ENCODE measurements at regions not wholly inside any gene's neighbourhood (a gene's known extent, or its start where the extent isn't known, plus 50 kb on each side); places are given as distances from the start of the nearest gene placed in this dataset.
"Not testable (repeated sequence)": the region's sequence is repeated elsewhere in the genome, so short reads cannot be mapped to it uniquely, and the experiment has no call there.

DNA sequence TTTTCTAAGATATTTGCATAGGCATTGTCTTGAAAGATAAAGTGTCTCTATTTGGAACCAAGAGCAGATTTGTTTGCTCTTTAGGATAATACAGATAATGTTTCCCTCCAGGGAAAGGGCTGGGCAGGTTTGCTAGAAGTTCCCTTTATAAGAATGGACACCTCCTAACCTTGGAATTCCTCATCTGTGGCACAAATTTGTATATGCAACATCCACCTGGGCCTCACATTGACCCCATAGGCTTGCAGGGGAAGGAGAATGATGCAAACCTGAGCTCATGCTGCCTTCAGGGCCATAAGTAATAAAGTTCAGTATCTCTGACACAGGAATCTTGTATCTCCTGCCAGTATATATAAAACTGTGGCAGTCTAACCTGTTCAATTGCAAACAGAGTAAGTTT, 508.4 kb upstream of the MIR17HG start:
- no peak for DNase-seq
- intact Hi-C loops (cut with DNase I): no loop called here
- no peak for ATAC-seq (ENCODE audit: poor library complexity)

DNA sequence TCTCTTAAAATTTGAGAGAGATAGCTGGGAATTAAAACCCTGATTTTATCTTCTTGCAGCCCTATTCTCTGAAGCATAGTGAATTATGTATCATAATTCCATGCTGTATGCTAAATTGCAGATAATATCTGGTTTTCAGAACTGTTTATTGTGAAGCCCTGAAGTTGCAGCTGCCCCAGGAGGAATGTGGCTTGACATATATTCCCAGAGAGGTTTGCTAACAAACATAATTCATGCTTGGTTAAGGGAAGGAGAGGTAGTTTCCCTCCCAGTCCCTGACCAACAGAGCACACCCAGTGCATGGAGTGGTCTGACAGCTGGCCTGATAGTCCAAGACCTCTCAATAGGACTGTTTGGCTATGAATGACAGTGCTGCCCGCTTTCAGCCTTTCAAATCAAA, 500.6 kb upstream of the MIR17HG start:
- intact Hi-C loops (cut with DNase I): no loop called here
- no peak for DNase-seq
- ATAC-seq (ENCODE audit: poor library complexity): no peak

DNA sequence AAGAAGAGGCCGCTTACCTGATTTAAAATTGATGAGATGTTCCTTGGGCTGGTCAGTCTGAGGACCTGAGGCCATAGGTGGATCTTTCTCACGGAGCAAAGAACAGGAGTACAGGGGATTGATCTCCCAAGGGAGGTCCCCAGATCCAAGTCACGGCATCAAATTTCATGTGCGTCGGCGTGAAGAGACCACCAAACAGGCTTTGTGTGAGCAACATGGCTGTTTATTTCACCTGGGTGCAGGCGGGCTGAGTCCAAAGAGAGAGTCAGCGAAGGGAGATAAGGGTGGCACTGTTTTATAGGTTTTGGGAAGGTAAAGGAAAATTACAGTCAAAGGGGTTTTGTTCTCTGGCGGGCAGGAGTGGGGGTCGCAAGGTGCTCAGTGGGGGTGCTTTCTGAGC, 493.8 kb upstream of the MIR17HG start:
- intact Hi-C loops (cut with DNase I); ATAC-seq (ENCODE audit: poor library complexity); DNase-seq: not testable (repeated sequence)

DNA sequence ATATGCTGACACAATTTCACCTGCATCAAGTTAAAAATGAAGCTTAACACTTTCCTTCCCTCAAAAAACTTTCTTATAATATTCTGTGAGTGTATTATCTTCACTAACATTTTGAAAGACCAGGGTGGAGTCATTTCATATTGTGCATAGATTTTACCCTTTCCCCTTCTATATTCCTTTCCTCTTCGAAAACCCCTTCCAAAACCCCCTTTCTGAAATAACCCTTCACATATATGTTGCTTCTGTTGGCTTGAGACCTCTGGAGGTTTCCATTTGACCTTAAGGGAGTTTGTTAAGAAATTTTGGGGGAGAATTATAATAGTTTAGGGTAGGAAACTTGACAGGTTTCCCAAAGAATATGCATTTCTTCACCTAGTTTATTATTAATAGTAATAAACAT, 489.6 kb upstream of the MIR17HG start:
- ATAC-seq (ENCODE audit: poor library complexity) (no peak), DNase-seq (no peak)

DNA sequence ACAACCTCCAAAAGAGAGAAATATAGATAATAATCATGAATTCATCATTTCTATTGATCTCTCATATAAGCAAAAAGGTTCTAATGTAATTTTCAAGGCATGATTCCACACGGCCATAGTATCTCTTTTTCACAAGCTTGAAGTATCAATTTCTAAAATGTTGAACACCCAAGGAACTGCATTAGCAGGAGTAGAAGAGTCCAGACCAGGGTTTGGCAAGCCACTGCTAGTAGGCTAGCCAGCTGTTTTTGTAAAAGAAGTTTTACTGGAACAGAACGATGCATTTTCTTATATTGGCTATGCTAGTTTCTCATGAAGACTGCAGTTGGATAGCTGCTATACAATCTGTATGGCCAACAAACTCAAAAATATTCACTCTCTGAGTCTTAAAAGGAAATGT, 481.5 kb upstream of the MIR17HG start:
- intact Hi-C loops (cut with DNase I): no loop called here
- ATAC-seq (ENCODE audit: poor library complexity) (no peak), DNase-seq (no peak)

More for the DNA sequence above, 489.6 kb upstream of the MIR17HG start:
- intact Hi-C loops (cut with DNase I): no loop called here

DNA sequence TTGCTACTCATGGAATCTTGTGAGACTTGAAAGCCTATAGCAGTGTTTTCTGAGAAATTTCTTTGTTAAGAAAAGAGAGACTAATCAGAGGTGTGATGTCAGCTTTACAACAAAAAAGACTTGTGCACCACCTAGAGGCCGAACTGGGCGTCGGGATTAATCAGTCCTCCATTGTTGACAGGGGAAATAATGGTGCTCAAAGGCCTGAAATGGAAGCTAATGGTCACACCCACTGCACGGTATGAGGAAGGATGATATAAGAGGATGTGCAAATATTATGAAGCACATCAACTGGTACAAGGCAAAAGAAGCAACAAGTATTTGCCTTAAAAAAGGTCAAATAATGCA, 480.2 kb upstream of the MIR17HG start:
- DNase-seq: peak; percentile 72
- intact Hi-C loops (cut with DNase I): no loop called here
- peak; percentile 92 for ATAC-seq (ENCODE audit: poor library complexity)

DNA sequence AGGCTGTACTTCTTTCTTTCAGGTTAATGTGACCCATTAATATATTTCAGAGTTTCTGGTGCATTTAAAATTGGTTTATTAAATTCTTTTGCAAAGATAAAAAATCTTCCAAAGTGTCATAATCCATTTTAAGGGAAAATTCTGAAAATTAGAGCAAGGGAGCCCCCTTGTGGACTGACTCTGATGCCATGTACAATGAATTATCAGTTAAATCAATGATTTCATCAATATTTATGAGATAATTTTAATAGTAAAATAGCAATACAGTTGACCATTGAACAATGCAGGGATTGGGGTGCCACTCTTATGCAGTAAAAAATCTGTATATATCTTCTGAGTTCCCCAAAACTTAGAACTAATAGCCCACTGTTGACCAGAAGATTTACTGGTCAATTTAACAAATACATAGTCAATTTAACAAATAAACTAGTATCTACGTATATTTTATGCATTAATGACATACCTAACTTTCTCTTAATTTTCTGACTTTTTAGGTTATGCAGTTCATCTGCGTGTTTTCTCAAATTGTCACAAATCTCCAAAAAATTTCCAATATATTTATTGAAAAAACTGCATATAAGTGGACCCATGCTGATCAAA, 479.1 kb upstream of the MIR17HG start:
- ATAC-seq (ENCODE audit: poor library complexity) (no peak), DNase-seq (no peak)
- intact Hi-C loops (cut with DNase I): no loop called here

DNA sequence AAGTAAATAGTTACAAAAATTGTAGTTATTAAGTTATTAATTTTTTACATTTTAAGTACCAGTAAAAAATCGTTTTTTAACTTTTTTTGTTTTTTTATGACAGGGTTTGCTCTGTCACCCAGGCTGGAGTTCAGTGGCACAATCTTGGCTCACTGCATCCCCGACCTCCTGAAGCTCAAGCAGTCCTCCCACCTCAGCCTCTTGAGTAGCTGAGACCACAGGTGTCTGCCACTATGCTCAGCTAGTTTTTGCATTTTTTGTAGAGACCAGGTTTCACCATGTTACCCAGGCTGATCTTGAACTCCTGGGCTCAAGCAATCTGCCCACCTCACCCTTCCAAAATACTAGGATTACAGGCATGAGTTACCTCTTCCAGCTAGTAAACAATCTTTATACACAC, 477.9 kb upstream of the MIR17HG start:
- DNase-seq (no peak), ATAC-seq (ENCODE audit: poor library complexity) (no peak)
- intact Hi-C loops (cut with DNase I): no loop called here

DNA sequence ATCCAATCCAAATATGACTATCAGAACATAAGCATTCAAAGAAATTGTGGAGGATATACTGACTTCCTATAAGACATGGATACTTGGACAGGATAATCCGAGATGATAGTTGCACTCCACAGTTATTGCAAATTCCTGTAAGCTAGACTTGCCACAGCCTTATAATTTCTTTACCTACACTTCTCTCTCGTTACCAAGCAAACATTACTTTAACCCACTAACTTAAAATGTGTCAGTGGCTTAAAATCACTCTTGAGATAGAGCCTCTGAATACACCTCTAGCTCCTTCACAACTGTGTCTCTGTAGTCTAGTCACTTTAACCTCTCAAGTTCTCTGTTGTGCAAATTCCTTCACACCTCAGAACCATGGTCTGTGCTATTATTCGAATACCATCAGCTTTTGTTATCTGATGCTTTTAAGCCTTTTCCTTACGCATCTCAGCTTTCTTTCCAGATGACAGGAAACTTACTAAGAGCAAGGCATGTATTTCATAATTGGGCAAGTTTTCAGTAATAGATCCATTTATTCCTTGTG, 474.9 kb upstream of the MIR17HG start:
- intact Hi-C loops (cut with DNase I): no loop called here
- DNase-seq: no peak
- no peak for ATAC-seq (ENCODE audit: poor library complexity)

DNA sequence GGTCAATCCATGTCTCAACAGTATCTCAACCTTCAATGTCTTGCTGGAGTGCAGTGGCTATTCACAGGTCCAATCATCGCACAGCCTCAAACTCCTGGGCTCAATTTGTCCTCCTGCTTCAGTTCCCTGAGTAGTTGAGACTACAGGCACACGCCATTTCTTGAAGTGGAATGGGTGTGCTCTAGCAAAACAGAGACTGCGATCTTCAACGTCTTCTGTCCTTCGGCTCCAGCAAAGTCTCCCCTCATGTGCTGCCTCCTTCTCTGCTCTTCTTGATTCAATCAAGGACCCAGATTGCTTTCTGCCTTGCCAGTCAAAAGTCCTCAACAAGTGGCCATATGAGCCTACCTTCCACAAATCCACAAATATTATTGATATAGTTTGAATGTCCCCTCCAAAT, 466.7 kb upstream of the MIR17HG start:
- intact Hi-C loops (cut with DNase I): no loop called here
- no peak for DNase-seq
- ATAC-seq (ENCODE audit: poor library complexity): no peak

DNA sequence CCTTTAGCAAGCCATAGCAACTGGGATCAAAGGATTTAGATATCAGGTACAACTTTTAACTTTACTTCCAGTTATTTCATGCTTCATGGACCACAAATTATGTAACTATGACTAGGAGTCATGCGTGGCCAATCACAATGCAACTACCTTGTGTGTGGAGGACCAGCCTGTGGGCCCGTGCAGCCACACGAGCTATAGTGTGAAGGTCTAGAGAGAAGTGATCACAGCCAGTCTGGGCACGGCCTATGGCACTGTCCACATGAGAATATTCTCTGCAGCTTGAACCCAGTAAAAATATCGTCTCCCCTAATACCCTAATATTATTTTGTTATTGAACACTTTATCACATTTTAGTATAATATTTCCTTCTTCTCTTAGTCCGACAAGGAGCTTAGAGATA, 464.9 kb upstream of the MIR17HG start:
- intact Hi-C loops (cut with DNase I): no loop called here
- DNase-seq: no peak
- ATAC-seq (ENCODE audit: poor library complexity): no peak

DNA sequence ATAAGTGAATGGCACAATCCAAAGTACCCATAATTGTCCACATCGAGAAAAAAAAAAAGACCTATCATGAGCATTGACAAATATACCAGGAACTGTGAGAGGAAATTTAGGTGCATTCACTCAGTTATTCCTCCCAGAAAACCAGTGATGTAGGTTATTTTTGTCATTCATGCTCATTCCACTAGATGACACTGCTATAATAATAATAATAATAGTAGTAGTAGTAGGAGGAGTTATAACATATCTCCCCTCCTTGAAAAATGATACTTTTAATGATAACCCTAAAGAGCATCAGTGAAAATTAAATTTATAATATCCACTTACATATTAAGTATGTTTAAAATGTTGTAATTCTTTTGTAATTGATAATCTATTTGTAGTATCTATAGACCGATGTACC, 463.9 kb upstream of the MIR17HG start:
- ATAC-seq (ENCODE audit: poor library complexity): no peak
- intact Hi-C loops (cut with DNase I): no loop called here
- DNase-seq: no peak

DNA sequence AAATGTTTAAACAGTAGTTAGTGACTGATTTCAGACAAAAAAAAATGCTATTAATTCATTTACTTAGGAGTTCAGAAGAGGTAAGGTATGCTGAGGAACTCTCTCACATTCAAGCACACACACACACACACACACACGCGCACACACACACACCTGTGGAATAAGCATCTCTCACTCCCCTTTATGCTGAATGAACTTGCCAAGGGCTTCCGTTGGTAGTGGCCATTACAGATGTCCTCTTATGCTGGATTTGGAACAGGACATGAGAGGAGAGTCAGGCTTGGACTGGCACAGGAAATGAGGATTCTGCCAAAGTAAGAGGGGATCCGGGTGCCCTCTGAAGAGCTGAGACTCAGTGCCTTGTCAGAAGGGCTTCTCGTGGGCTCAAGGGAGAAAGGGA, 463.4 kb upstream of the MIR17HG start:
- ATAC-seq (ENCODE audit: poor library complexity) (no peak), DNase-seq (no peak)
- intact Hi-C loops (cut with DNase I): no loop called here

DNA sequence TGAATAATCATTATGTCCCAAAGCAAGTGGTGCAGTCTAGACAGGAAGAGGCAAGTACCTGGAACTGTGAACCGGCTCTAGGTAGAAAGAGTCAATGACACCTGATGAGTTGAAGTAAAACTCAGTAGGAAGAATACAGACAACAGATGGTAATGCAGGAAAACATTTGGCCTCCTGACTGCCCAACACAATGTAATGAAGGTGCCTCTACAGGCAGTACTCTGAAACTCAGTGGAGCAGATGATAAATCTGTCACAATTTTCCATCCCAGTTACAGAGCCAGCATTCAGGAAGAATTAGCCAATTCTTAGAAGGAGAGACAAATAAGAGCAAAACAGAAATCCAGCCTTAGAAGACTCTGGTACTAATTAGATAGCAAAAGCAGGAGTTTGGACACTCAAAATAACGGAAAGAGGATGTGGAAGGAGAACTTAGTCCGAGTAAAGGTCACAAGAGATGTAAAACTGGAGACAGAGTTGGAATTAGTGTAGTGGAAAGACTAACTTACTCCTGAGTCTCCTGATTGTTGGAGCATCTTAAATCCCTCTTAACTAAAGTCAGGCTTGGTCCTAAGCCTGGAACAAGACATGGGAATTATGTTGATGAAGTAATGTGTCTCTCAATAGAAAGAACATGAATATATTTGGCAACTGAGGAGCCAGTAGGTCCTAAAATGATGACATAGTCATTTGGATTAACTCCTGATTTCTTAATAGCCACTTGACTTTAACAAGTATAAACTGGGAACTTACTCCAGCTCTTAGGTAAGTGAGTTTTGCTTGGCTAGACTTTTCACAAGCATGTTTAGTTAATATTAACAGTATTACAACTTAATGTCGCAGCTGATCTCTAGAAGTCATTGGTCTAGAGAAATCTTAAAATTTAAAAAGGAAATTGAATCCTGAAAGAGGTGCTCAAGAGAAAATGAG, 457.3 kb upstream of the MIR17HG start:
- ATAC-seq (ENCODE audit: poor library complexity): no peak
- DNase-seq: no peak
- intact Hi-C loops (cut with DNase I): no loop called here

DNA sequence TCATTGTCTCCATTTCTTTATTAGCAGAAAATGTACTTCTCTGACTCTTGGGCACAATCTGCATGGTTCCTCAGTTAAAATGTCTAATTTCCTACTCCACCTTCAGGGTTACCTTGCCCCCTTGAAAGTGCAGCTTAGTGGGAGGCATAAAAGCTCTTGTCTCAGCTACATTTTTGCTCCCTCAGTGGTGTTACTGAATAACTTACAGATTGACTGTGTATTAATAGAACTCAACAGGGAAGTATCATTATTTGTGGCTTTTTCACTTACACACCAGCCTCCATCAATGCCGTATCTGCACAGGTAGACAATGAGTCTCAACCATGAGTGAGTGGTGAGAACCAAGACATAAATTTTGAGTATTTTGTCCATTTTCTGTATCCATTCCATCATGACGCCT, 456.2 kb upstream of the MIR17HG start:
- ATAC-seq (ENCODE audit: poor library complexity): no peak
- no peak for DNase-seq
- intact Hi-C loops (cut with DNase I): no loop called here

DNA sequence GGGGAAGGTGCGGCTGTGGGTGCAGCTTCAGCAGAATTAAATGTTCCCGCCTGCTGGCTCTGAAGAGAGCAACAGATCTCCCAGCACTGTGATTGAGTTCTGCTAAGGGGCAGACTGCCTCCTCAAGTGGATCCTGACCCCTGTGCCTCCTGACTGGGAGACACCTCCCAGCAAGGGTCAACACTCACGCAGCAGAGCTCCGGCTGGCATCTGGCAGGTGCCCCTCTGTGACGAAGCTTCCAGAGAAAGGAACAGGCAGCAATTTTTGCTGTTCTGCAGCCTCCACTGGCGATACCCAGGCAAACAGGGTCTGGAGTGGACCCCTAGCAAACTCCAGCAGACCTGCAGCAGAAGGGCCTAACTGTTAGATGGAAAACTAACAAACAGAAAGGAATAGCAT, 454.3 kb upstream of the MIR17HG start:
- DNase-seq; intact Hi-C loops (cut with DNase I); ATAC-seq (ENCODE audit: poor library complexity): not testable (repeated sequence)

DNA sequence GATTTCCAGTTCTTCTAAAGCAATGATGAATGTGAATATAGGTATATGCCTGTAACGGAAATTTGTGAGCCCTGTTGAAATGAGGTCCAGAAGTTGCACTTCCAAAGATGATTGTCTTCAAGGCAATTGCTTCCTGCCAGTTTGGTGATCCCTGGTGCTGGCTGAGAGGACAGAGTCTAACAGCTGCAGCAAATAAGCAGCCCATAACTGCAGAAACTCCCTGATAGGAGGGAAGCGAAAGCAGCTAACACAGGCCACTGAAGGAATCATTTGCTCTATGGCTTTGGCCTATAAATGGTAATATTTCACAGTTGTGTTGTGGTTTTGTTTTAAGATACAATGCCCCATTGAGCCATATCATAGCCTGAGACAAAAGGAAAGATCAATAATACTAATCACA, 451.5 kb upstream of the MIR17HG start:
- ATAC-seq (ENCODE audit: poor library complexity): no peak
- intact Hi-C loops (cut with DNase I): no loop called here
- no peak for DNase-seq

DNA sequence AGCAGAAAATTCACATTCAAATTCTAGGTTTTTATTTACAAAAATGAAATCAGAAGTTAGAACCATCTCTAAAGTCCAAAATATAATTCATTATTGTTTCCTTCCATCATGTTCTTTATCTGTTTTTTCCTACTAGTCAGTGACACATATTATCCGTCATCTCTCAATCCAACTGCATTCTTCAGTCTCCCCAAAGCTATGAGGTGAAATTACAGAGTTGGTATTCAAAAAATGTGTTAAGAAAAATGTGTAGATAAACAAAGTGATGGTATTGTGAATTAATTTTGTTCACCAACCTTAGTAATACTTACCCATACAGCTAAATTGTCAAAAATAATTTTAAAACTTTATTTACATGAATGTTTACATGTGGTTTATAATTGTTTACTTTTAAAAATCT, 448.7 kb upstream of the MIR17HG start:
- ATAC-seq (ENCODE audit: poor library complexity) (no peak), DNase-seq (no peak)
- intact Hi-C loops (cut with DNase I): no loop called here

DNA sequence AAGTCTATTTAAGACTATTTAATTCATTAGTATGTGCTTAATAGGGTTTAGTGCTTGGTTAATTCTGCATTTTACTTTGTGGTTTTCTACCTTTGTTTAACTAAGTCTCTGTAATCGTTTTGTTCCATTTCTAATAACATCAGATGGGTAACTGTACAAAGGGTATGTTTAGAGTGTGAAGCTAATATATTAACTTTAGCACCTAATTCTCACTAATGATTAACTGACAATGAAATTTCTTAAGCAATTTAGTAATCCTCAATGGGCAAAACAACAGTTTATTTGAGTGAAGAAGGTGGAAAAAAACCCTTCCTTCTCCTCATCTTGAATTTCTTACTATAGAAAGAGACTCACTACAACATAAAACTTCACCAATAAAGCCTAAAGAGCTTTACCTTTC, 448.1 kb upstream of the MIR17HG start:
- DNase-seq: no peak
- intact Hi-C loops (cut with DNase I): no loop called here
- ATAC-seq (ENCODE audit: poor library complexity): no peak

DNA sequence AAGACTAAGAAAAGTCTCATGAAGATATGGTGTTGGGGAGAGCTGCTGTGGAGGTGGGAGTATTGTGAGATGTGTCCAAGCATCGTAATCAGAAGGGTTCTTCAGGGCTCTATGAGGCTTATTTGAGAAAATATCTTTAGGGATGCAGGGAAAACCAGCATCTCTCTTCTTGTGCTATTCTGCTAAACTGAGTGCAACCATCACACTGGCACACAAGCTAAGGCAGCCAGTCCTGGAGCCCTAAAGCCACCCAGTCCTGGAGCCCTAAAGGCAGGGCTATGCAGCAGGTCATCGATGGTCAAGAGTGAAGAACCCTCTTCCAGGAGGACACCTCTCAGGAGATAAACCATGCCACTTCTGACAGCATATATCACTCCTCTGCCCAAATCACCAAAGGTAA, 445.2 kb upstream of the MIR17HG start:
- ATAC-seq (ENCODE audit: poor library complexity): no peak
- no peak for DNase-seq
- intact Hi-C loops (cut with DNase I): no loop called here

Measured in Right ventricle myocardium superior (tissue), 1 donor.